ENCODE measurements at regions not wholly inside any gene's neighbourhood (a gene's known extent, or its start where the extent isn't known, plus 50 kb on each side); places are given as distances from the start of the nearest gene placed in this dataset.

DNA sequence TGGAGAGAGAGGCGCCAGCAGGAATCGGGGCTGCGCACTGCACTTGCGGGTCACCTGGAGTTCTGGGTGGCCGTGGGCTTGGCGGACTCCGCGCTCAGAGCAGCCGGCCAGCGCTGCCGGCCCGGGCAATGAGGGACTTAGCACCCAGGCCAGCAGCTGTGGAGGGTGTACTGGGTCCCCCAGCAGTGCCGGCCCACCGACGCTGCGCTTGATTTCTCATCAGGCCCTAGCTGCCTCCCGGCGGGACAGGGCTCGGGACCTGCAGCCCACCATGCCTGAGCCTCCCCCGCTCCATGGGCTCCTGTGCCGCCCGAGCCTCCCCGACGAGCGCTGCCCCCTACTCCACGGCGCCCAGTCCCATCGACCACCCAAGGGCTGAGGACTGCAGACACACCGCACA, 325.6 kb downstream of the ACTL7B start:
- Histone ChIP-seq H3K4me3 (no peak overlapping the region), H3K27ac (no peak overlapping the region), H3K27me3 (no peaks in the 10 kb centered on the region), H3K9me3 (no peaks in the 10 kb centered on the region), H3K36me3 (no peaks in the 10 kb centered on the region), H3K4me1 (no peaks in the 10 kb centered on the region)
- intact Hi-C loops (cut with DNase I; ENCODE audit: low total_unique reads) = no loop called here
- in situ Hi-C loops (cut with MboI; ENCODE audit: low pct_ligation_motif_present in 1 of 4, low pct_unique_long_range_greater_than_20kb in 1 of 4, low sequenced_read_pairs in 3 of 4) = loop anchor here in 1 of 4 donors (25.0 kb wide), 1 partner anchor 118 kb away; no protein-coding TSS in a partner anchor
- WGBS, 2 donors (ENCODE audit: low coverage in 1 of 2) = 92% methylated on average over 23 of the region's 29 CpGs; no CpG with 5 or more reads in 1 of the 2 donors
- TF ChIP-seq, protein P1, sequence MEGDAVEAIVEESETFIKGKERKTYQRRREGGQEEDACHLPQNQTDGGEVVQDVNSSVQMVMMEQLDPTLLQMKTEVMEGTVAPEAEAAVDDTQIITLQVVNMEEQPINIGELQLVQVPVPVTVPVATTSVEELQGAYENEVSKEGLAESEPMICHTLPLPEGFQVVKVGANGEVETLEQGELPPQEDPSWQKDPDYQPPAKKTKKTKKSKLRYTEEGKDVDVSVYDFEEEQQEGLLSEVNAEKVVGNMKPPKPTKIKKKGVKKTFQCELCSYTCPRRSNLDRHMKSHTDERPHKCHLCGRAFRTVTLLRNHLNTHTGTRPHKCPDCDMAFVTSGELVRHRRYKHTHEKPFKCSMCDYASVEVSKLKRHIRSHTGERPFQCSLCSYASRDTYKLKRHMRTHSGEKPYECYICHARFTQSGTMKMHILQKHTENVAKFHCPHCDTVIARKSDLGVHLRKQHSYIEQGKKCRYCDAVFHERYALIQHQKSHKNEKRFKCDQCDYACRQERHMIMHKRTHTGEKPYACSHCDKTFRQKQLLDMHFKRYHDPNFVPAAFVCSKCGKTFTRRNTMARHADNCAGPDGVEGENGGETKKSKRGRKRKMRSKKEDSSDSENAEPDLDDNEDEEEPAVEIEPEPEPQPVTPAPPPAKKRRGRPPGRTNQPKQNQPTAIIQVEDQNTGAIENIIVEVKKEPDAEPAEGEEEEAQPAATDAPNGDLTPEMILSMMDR (IDR thresholded peaks at IDR 0.05) = no peak
- no peak for TF ChIP-seq POLR2AphosphoS5 (IDR thresholded peaks at IDR 0.05)
- TF ChIP-seq EP300 (IDR thresholded peaks at IDR 0.05; ENCODE audit: low read depth) = no peak
- TF ChIP-seq POLR2A (IDR thresholded peaks at IDR 0.05) = no peak
- DNase-seq = no peak

DNA sequence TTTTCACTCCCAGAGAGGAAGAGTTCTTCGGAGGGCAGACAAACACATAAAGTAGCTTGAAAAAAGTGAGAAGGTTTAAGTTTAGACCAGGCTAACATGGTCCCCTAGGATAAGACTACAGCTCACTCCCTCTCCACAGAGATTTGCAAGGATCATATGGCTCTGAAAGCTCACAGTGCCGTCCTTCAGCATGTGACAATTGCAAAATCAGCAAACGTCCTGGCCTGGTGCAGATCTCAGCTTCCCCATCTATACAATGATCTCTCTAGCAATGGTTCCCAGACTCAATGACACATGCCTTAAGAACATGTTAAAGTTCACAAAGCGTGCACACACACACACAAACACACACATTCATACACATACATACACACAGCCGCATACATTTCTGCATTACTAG, 327.6 kb downstream of the ACTL7B start:
- Histone ChIP-seq H3K9me3 (no peaks in the 10 kb centered on the region), H3K27ac (no peak overlapping the region), H3K36me3 (no peaks in the 10 kb centered on the region), H3K4me3 (no peak overlapping the region), H3K27me3 (no peaks in the 10 kb centered on the region), H3K4me1 (no peaks in the 10 kb centered on the region)
- in situ Hi-C loops (cut with MboI; ENCODE audit: low pct_ligation_motif_present in 1 of 4, low pct_unique_long_range_greater_than_20kb in 1 of 4, low sequenced_read_pairs in 3 of 4) (loop anchor here in 1 of 4 donors (25.0 kb wide), 1 partner anchor 116 kb away; no protein-coding TSS in a partner anchor), intact Hi-C loops (cut with DNase I; ENCODE audit: low total_unique reads) (no loop called here)
- TF ChIP-seq, protein P1 (IDR thresholded peaks at IDR 0.05) = no peak
- TF ChIP-seq POLR2AphosphoS5 (IDR thresholded peaks at IDR 0.05) = no peak
- no peak for TF ChIP-seq POLR2A (IDR thresholded peaks at IDR 0.05)
- no peak for TF ChIP-seq EP300 (IDR thresholded peaks at IDR 0.05; ENCODE audit: low read depth)
- 71 to 77% methylated on average over 5 of the region's 5 CpGs for WGBS, 2 donors (ENCODE audit: low coverage in 1 of 2)
- no peak for DNase-seq

DNA sequence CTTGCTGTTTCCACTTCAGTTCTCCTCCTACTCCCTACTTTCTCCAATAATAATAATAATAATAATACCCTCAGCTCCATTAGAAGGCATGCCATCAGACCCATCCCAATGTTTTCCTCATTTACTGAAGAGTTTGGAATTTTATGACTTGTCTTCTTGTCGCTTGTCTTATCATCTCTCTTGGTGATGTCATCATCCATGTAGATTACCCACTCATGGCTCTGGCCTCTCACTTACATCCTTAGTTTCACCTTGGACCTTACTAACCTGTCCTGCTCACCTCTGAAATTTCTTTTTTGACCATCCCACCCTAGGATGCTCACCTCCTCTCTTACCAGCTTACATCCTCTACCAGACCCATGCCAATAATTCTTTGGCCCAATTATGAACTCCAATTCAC, 329.3 kb downstream of the ACTL7B start:
- Histone ChIP-seq H3K9me3 (no peaks in the 10 kb centered on the region), H3K27ac (no peak overlapping the region), H3K27me3 (no peaks in the 10 kb centered on the region), H3K36me3 (no peaks in the 10 kb centered on the region), H3K4me1 (no peaks in the 10 kb centered on the region), H3K4me3 (no peak overlapping the region)
- WGBS, 2 donors (ENCODE audit: low coverage in 1 of 2) = 43 to 85% methylated on average over 1 of the region's 1 CpG
- no peak for TF ChIP-seq POLR2A (IDR thresholded peaks at IDR 0.05)
- TF ChIP-seq EP300 (IDR thresholded peaks at IDR 0.05; ENCODE audit: low read depth) = no peak
- TF ChIP-seq, protein P1 (IDR thresholded peaks at IDR 0.05) = no peak
- no peak for TF ChIP-seq POLR2AphosphoS5 (IDR thresholded peaks at IDR 0.05)
- intact Hi-C loops (cut with DNase I; ENCODE audit: low total_unique reads) (no loop called here), in situ Hi-C loops (cut with MboI; ENCODE audit: low pct_ligation_motif_present in 1 of 4, low pct_unique_long_range_greater_than_20kb in 1 of 4, low sequenced_read_pairs in 3 of 4) (loop anchor here in 1 of 4 donors (25.0 kb wide), 1 partner anchor 114 kb away; no protein-coding TSS in a partner anchor)
- DNase-seq = no peak

DNA sequence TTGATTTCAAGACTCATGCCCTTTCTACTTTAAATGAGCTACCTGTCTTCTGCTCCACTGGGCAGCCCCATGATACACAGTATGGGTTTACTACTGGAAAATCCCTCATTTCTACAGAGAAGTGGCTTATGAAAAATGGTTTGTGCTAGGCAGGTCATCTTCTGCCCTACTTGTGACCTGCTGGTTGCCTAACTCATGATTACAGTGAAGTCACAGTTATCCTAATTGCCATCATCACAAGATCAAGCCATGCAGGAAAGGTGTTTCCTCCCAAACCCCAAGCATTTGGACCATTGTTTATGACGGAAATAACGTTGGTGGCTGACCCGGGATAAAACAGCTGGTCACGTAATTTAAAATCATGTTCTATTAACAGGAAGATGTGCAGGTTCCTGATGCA, 330.6 kb downstream of the ACTL7B start:
- in situ Hi-C loops (cut with MboI; ENCODE audit: low pct_ligation_motif_present in 1 of 4, low pct_unique_long_range_greater_than_20kb in 1 of 4, low sequenced_read_pairs in 3 of 4) (loop anchor here in 1 of 4 donors (25.0 kb wide), 1 partner anchor 113 kb away; no protein-coding TSS in a partner anchor), intact Hi-C loops (cut with DNase I; ENCODE audit: low total_unique reads) (no loop called here)
- Histone ChIP-seq H3K36me3 (no peaks in the 10 kb centered on the region), H3K27me3 (no peaks in the 10 kb centered on the region), H3K4me3 (no peak overlapping the region), H3K4me1 (no peaks in the 10 kb centered on the region), H3K27ac (no peak overlapping the region), H3K9me3 (no peaks in the 10 kb centered on the region)
- 87% methylated on average over 4 of the region's 4 CpGs; no CpG with 5 or more reads in 1 of the 2 donors for WGBS, 2 donors (ENCODE audit: low coverage in 1 of 2)
- no peak for DNase-seq
- TF ChIP-seq EP300 (IDR thresholded peaks at IDR 0.05; ENCODE audit: low read depth) (no peak), POLR2A (IDR thresholded peaks at IDR 0.05) (no peak), POLR2AphosphoS5 (IDR thresholded peaks at IDR 0.05) (no peak)
- TF ChIP-seq, protein P1 (IDR thresholded peaks at IDR 0.05) = no peak

Data from transverse colon (tissue), 4 donors.